Transverse colon (tissue), 4 donors: ENCODE measurements at regions not wholly inside any gene's neighbourhood (a gene's known extent, or its start where the extent isn't known, plus 50 kb on each side); places are given as distances from the start of the nearest gene placed in this dataset.

Experiments
- CTCF ChIP-seq, 5 experiments: fragments of 200-600 bp in 3 of 5; fragments of 450-650 bp in 2 of 5; sonication (generic) in 3 of 5; IDR thresholded peaks; 1 replicate in 2 of 5; 2 replicates in 3 of 5; pipeline ENCODE4 v1.5.1; 2016 to 2017; ENCODE audit warnings: antibody characterized with exemption in 5 of 5, inconsistent platforms in 3 of 5, mild to moderate bottlenecking in 2 of 5, moderate library complexity in 1 of 5
- EP300 ChIP-seq: sonication (generic); formaldehyde crosslinking; IDR thresholded peaks from one replicate; pipeline ENCODE4 v1.6.1; 2017; ENCODE audit warnings: antibody characterized with exemption, low read depth
- POLR2A ChIP-seq: fragments of 450-650 bp; IDR thresholded peaks from one replicate; pipeline ENCODE4 v1.6.1; 2016; ENCODE audit warnings: antibody characterized with exemption, mild to moderate bottlenecking, moderate library complexity
- POLR2AphosphoS5 ChIP-seq, 3 donors: sonication (generic); formaldehyde crosslinking; IDR thresholded peaks; one replicate each; pipeline ENCODE4 v1.6.1; 2016; ENCODE audit warnings: antibody characterized with exemption in 3 of 3

GRCh38 chr4:15353207-15353606 lies 74.6 kb upstream of the C1QTNF7 start:
- TF ChIP-seq EP300, result no peak
- TF ChIP-seq CTCF (IDR thresholded peaks at IDR 0.05), result no peak
- no peak for TF ChIP-seq POLR2AphosphoS5 (IDR thresholded peaks at IDR 0.05)
- no peak for TF ChIP-seq POLR2A
